ENCODE measurements at regions not wholly inside any gene's neighbourhood (a gene's known extent, or its start where the extent isn't known, plus 50 kb on each side); places are given as distances from the start of the nearest gene placed in this dataset.
"Not testable (repeated sequence)": the region's sequence is repeated elsewhere in the genome, so short reads cannot be mapped to it uniquely, and the experiment has no call there.

GRCh38 chr6:11847515-11848345, 69.1 kb upstream of the ADTRP start:
- no peak for TF ChIP-seq BCL11B (tag by site-specific recombination; IDR thresholded peaks at IDR 0.05; ENCODE audit: low read depth)
- no peak for TF ChIP-seq ZNF544 (tag by site-specific recombination; IDR thresholded peaks at IDR 0.05)
- no peak for TF ChIP-seq KLF10 (tag by site-specific recombination; IDR thresholded peaks at IDR 0.05)
- TF ChIP-seq TSHZ1 (tag by site-specific recombination; IDR thresholded peaks at IDR 0.05; ENCODE audit: borderline replicate concordance), result no peak
- TF ChIP-seq SP2 (tag by site-specific recombination; IDR thresholded peaks at IDR 0.05), result no peak
- TF ChIP-seq ZNF133 (tag by site-specific recombination; IDR thresholded peaks at IDR 0.05), result no peak
- TF ChIP-seq, protein P1, sequence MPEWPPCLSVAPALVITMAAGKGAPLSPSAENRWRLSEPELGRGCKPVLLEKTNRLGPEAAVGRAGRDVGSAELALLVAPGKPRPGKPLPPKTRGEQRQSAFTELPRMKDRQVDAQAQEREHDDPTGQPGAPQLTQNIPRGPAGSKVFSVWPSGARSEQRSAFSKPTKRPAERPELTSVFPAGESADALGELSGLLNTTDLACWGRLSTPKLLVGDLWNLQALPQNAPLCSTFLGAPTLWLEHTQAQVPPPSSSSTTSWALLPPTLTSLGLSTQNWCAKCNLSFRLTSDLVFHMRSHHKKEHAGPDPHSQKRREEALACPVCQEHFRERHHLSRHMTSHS (tag by site-specific recombination; IDR thresholded peaks at IDR 0.05), result no peak
- no peak for TF ChIP-seq ZSCAN16 (tag by site-specific recombination; IDR thresholded peaks at IDR 0.05)
- TF ChIP-seq ZNF132 (tag by site-specific recombination; IDR thresholded peaks at IDR 0.05; ENCODE audit: borderline replicate concordance), result no peak
- TF ChIP-seq ZNF157 (tag by site-specific recombination; IDR thresholded peaks at IDR 0.05), result no peak
- TF ChIP-seq ZNF629 (tag by site-specific recombination; IDR thresholded peaks at IDR 0.05), result no peak
- TF ChIP-seq ZBTB11 (tag by site-specific recombination; conservative IDR thresholded peaks at IDR 0.05; ENCODE audit: low read depth), result no peak
- TF ChIP-seq OSR2 (tag by site-specific recombination; IDR thresholded peaks at IDR 0.05), result no peak
- TF ChIP-seq ZNF426 (tag by site-specific recombination; IDR thresholded peaks at IDR 0.05), result no peak
- no peak for TF ChIP-seq ZNF518A (tag by site-specific recombination; conservative IDR thresholded peaks at IDR 0.05; ENCODE audit: low read depth)
- TF ChIP-seq ZBTB17 (tag by site-specific recombination; IDR thresholded peaks at IDR 0.05), result no peak
- TF ChIP-seq ZNF211 (tag by site-specific recombination; IDR thresholded peaks at IDR 0.05; ENCODE audit: low read depth), result no peak
- no peak for TF ChIP-seq FEZF1 (tag by site-specific recombination; IDR thresholded peaks at IDR 0.05)
- TF ChIP-seq ZNF140 (tag by site-specific recombination; IDR thresholded peaks at IDR 0.05), result no peak
- no peak overlapping the region for H3K27ac ChIP-seq (ENCODE audit: extremely low read depth, low read depth, low read length)
- CTCF ChIA-PET, result interaction anchor here (0.6 kb wide), 1 partner anchor 126 kb away, joined by 4 read pairs; no protein-coding TSS in a partner anchor

GRCh38 chr6:11847068-11847467, 68.5 kb upstream of the ADTRP start:
- CTCF ChIA-PET, result interaction anchor here (0.6 kb wide), 1 partner anchor 125 kb away, joined by 4 read pairs; no protein-coding TSS in a partner anchor
- H3K4me1 ChIP-seq (ENCODE audit: control insufficient read depth, insufficient read depth, low read length); H3K4me3 ChIP-seq (ENCODE audit: low read depth, low read length); H3K9me3 ChIP-seq (ENCODE audit: control insufficient read depth, insufficient read depth, low read depth, low read length); H3K27ac ChIP-seq (ENCODE audit: extremely low read depth, low read depth, low read length); POLR2A ChIA-PET; H3K36me3 ChIP-seq (ENCODE audit: control insufficient read depth in 2 of 2, insufficient read depth in 1 of 2, low read length in 2 of 2): not testable (repeated sequence)

More at GRCh38 chr6:11847515-11848345, 69.1 kb upstream of the ADTRP start:
- Histone ChIP-seq H3K4me3 (ENCODE audit: low read depth, low read length) (no peak overlapping the region), H3K4me1 (ENCODE audit: control insufficient read depth, insufficient read depth, low read length) (peaks cover 9% of the 10 kb centered on the region), H3K36me3 (ENCODE audit: control insufficient read depth in 2 of 2, insufficient read depth in 1 of 2, low read length in 2 of 2) (no peaks in the 10 kb centered on the region), H3K9me3 (ENCODE audit: control insufficient read depth, insufficient read depth, low read depth, low read length) (no peaks in the 10 kb centered on the region)
- POLR2A ChIA-PET, result no interaction called here
